HCT116 (cell line): ENCODE measurements at regions not wholly inside any gene's neighbourhood (a gene's known extent, or its start where the extent isn't known, plus 50 kb on each side); places are given as distances from the start of the nearest gene placed in this dataset.
"Not testable (repeated sequence)": the region's sequence is repeated elsewhere in the genome, so short reads cannot be mapped to it uniquely, and the experiment has no call there.

Experiments used
- ATAC-seq: fragments of 200-7000 bp; cut with Tn5 transposase; 2 replicates; pipeline ENCODE4 v1.9.1; 2020; ENCODE audit warnings: mild to moderate bottlenecking, moderate library complexity
- BruUV-seq: library from RNA; stranded (reverse); fragments of 400-500 nt; replicated peaks from 2 replicates; lab custom pipeline; 2021; lab: Mats Ljungman, UMichigan
- CTCF ChIA-PET: fragments of 300-600 bp; sonication (Branson Sonifier 250); formaldehyde crosslinking; loops from one replicate; lab custom pipeline; 2021; ENCODE audit warnings: antibody characterized with exemption; lab: Charles Lee
- POLR2A ChIA-PET: fragments of 300-600, 350-600 bp; sonication (Branson Sonifier 250); formaldehyde crosslinking; loops from one replicate; lab custom pipeline; 2021; ENCODE audit warnings: antibody characterized with exemption; lab: Charles Lee
- RAD21 ChIA-PET, 2 experiments: fragments of 300-600 bp; sonication (Branson Sonifier 250); formaldehyde crosslinking; loops; one replicate each; lab custom pipeline; 2023; ENCODE audit warnings: low total read pairs in 2 of 2; ENCODE audit not compliant: uncharacterized antibody in 2 of 2, unreplicated experiment in 2 of 2, low non-redundant PET in 1 of 2; lab: Charles Lee
- DNase-seq: peaks from one replicate; pipeline ENCODE4 v3.0.0-alpha.2; 2010; ENCODE audit warnings: low read depth, low spot score
- H2AFZ ChIP-seq: fragments of 200-600 bp; shearing (Covaris generic), sonication (generic); 2 replicates; pipeline ENCODE4 v1.6.1; 2017; ENCODE audit warnings: low read depth, mixed run types, mixed read lengths, antibody characterized with exemption, low read length; ENCODE audit not compliant: poor library complexity, severe bottlenecking
- H3K27ac ChIP-seq: 2 replicates; pipeline ENCODE4 v1.5.1; 2012; ENCODE audit warnings: low read depth, low read length
- H3K27me3 ChIP-seq: fragments of 200-600 bp; sonication (generic); 2 replicates; pipeline ENCODE4 v1.6.1; 2016; ENCODE audit warnings: mixed run types, low read length, mixed read lengths; ENCODE audit not compliant: insufficient read depth
- H3K36me3 ChIP-seq, 2 experiments: fragments of 200-500 bp in 1 of 2; fragments of 200-600 bp in 1 of 2; sonication (Bioruptor generic) in 1 of 2; sonication (generic) in 1 of 2; 2 replicates each; pipeline versions ENCODE4 v1.5.1 to v1.6.1; 2014 to 2016; ENCODE audit warnings: low read length in 2 of 2, inconsistent platforms in 1 of 2, mixed read lengths in 1 of 2, mixed run types in 1 of 2; ENCODE audit not compliant: insufficient read depth in 2 of 2, control insufficient read depth in 1 of 2
- H3K4me1 ChIP-seq, 2 experiments: fragments of 200-600 bp in 1 of 2; sonication (generic) in 1 of 2; 2 replicates each; pipeline versions ENCODE4 v1.5.1 to v1.6.1; 2012 to 2017; ENCODE audit warnings: low read length in 2 of 2, inconsistent platforms in 1 of 2, mild to moderate bottlenecking in 1 of 2, mixed read lengths in 1 of 2, mixed run types in 1 of 2, moderate library complexity in 1 of 2; ENCODE audit not compliant: insufficient read depth in 2 of 2, control insufficient read depth in 1 of 2
- H3K4me2 ChIP-seq: fragments of 200-600 bp; sonication (generic); 2 replicates; pipeline ENCODE4 v1.6.1; 2017; ENCODE audit warnings: mixed run types, low read length, mixed read lengths
- H3K4me3 ChIP-seq, 2 experiments: fragments of 200-600 bp in 1 of 2; sonication (generic) in 1 of 2; replicated peaks in 1 of 2; 2 replicates each; pipeline ENCODE4 v1.5.1; 2011 to 2016; ENCODE audit warnings: low read length in 2 of 2, control low read depth in 1 of 2, low read depth in 1 of 2, mild to moderate bottlenecking in 1 of 2, mixed read lengths in 1 of 2, mixed run types in 1 of 2
- H3K79me2 ChIP-seq: fragments of 200-600 bp; sonication (generic); 2 replicates; pipeline ENCODE4 v1.6.1; 2017; ENCODE audit warnings: mild to moderate bottlenecking, mixed run types, low read length, moderate library complexity, mixed read lengths; ENCODE audit not compliant: insufficient read depth
- H3K9ac ChIP-seq: fragments of 200-600 bp; sonication (generic); 2 replicates; pipeline ENCODE4 v1.6.1; 2016; ENCODE audit warnings: low read length, mixed read lengths
- H3K9me2 ChIP-seq: fragments of 200-600 bp; sonication (generic), shearing (Covaris generic); 2 replicates; pipeline ENCODE4 v1.6.1; 2017; ENCODE audit warnings: mixed run types, mild to moderate bottlenecking, moderate library complexity; ENCODE audit not compliant: insufficient read depth
- H3K9me3 ChIP-seq, 2 experiments: fragments of 200-500 bp in 1 of 2; fragments of 200-600 bp in 1 of 2; sonication (Bioruptor generic) in 1 of 2; sonication (generic) in 1 of 2; 2 replicates each; pipeline ENCODE4 v1.6.1; 2014 to 2017; ENCODE audit warnings: low read length in 2 of 2, mixed read lengths in 2 of 2, inconsistent platforms in 1 of 2, low read depth in 1 of 2, mild to moderate bottlenecking in 1 of 2, mixed run types in 1 of 2, moderate library complexity in 1 of 2; ENCODE audit not compliant: control insufficient read depth in 1 of 2, insufficient read depth in 1 of 2
- H4K20me1 ChIP-seq: fragments of 200-600 bp; sonication (generic), shearing (Covaris generic); 2 replicates; pipeline ENCODE4 v1.6.1; 2017; ENCODE audit warnings: mixed run types, mild to moderate bottlenecking, moderate library complexity; ENCODE audit not compliant: insufficient read depth
- intact Hi-C: fragments of 100-400 bp; cut with micrococcal nuclease; formaldehyde crosslinking; loops from 2 replicates; pipeline ENCODE4 v1.10.0; 2022

- H3K27ac ChIP-seq, H3K9me2 ChIP-seq, H3K79me2 ChIP-seq, POLR2A ChIA-PET, H3K36me3 ChIP-seq, RAD21 ChIA-PET, CTCF ChIA-PET, DNase-seq, intact Hi-C loops, H3K27me3 ChIP-seq, H3K9me3 ChIP-seq, ATAC-seq, H3K4me2 ChIP-seq, H3K4me3 ChIP-seq, H2AFZ ChIP-seq, H3K9ac ChIP-seq, BruUV-seq, H4K20me1 ChIP-seq, H3K4me1 ChIP-seq: not testable (repeated sequence)
Measured at GRCh38 chr6:60403268-60403667, 1882.8 kb downstream of the KHDRBS2 start.

- H2AFZ ChIP-seq, CTCF ChIA-PET, H3K9me3 ChIP-seq, H3K9ac ChIP-seq, H3K79me2 ChIP-seq, BruUV-seq, intact Hi-C loops, ATAC-seq, H3K27me3 ChIP-seq, H3K36me3 ChIP-seq, DNase-seq, H3K4me1 ChIP-seq, POLR2A ChIA-PET, H4K20me1 ChIP-seq, H3K9me2 ChIP-seq, H3K4me2 ChIP-seq, H3K27ac ChIP-seq, H3K4me3 ChIP-seq, RAD21 ChIA-PET: not testable (repeated sequence)
Measured at GRCh38 chr6:60402490-60402889, 1883.5 kb downstream of the KHDRBS2 start.

DNA sequence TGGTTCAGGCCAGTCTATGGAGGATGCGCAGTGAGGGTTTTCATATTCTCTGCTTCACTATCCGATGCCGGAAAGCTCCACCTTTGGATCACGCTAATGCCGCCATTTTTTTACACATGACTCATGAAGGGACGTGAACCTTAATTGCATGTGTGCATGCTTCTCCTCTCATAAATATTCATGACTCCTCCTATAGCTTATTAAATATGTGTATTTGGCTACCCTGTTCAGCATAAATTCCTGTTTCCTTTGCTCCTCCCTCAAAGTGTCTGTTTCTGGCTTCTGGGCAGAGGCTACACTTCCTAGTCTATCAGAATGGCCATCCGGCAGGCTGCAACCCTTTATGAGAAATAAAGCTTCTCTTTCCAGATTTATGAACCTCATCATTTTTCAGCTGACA lies 1890.8 kb downstream of the KHDRBS2 start:
- POLR2A ChIA-PET, H2AFZ ChIP-seq, H3K79me2 ChIP-seq, RAD21 ChIA-PET, BruUV-seq, CTCF ChIA-PET, H4K20me1 ChIP-seq, H3K9me2 ChIP-seq, H3K27me3 ChIP-seq, ATAC-seq, H3K4me2 ChIP-seq, H3K27ac ChIP-seq, DNase-seq, intact Hi-C loops, H3K9me3 ChIP-seq, H3K9ac ChIP-seq, H3K4me1 ChIP-seq, H3K36me3 ChIP-seq, H3K4me3 ChIP-seq: not testable (repeated sequence)

DNA sequence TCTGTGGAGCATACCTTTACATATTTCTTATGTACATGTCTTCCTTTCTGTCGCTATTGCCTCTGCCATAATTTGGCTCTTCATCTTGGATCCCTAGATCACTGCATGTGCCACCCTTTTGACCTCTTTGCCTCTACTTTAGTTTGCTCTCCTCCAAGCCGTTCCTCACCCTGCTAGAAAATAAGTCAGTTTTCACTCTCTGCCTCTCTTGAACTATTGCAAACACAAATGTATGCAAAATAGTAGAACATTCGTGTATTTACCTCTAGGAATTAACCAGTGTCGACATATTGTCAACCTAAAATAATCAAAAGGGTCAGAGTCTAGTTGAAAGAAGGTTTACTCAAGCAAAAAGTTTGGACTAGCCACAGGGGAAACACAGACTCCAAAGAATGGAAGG lies 1893.1 kb downstream of the KHDRBS2 start:
- H3K4me2 ChIP-seq, H3K4me1 ChIP-seq, POLR2A ChIA-PET, H2AFZ ChIP-seq, DNase-seq, intact Hi-C loops, H3K9ac ChIP-seq, H4K20me1 ChIP-seq, CTCF ChIA-PET, H3K36me3 ChIP-seq, H3K79me2 ChIP-seq, H3K27me3 ChIP-seq, RAD21 ChIA-PET, H3K4me3 ChIP-seq, BruUV-seq, H3K27ac ChIP-seq, ATAC-seq, H3K9me2 ChIP-seq, H3K9me3 ChIP-seq: not testable (repeated sequence)

- H3K27ac ChIP-seq, H3K9ac ChIP-seq, RAD21 ChIA-PET, H3K4me1 ChIP-seq, ATAC-seq, H3K9me2 ChIP-seq, H3K36me3 ChIP-seq, H3K4me2 ChIP-seq, BruUV-seq, H3K27me3 ChIP-seq, DNase-seq, H3K4me3 ChIP-seq, H2AFZ ChIP-seq, H3K79me2 ChIP-seq, H4K20me1 ChIP-seq, CTCF ChIA-PET, intact Hi-C loops, POLR2A ChIA-PET, H3K9me3 ChIP-seq: not testable (repeated sequence)
Measured at GRCh38 chr6:60389094-60389493, 1896.9 kb downstream of the KHDRBS2 start.
